GM12878 (cell line): ENCODE measurements at regions not wholly inside any gene's neighbourhood (a gene's known extent, or its start where the extent isn't known, plus 50 kb on each side); places are given as distances from the start of the nearest gene placed in this dataset.

Source experiments
- ATAC-seq: fragments of 200-7000 bp; cut with Tn5 transposase; 3 replicates; pipeline ENCODE4 v1.9.1; 2020; ENCODE audit warnings: mild to moderate bottlenecking, moderate library complexity
- BruUV-seq: library from RNA; stranded (reverse); fragments of 400-500 nt; replicated peaks from 2 replicates; lab custom pipeline; 2021; lab: Mats Ljungman, UMichigan
- CTCF ChIA-PET: fragments of 300-600 bp; sonication (Branson Sonifier 250); formaldehyde crosslinking; extraction: SDS; loops from one replicate; lab custom pipeline; 2021; ENCODE audit warnings: inconsistent platforms; lab: Yijun Ruan, JAX
- POLR2A ChIA-PET: fragments of 350-600 bp; formaldehyde crosslinking; extraction: SDS; loops from one replicate; lab custom pipeline; 2021; ENCODE audit warnings: inconsistent platforms; lab: Charles Lee
- RAD21 ChIA-PET: fragments of 300-600 bp; sonication (Branson Sonifier 250); formaldehyde crosslinking; loops from one replicate; lab custom pipeline; 2023; ENCODE audit warnings: antibody characterized with exemption; ENCODE audit not compliant: unreplicated experiment; lab: Charles Lee
- SMC1A ChIA-PET: fragments of 300-600 bp; sonication (Branson Sonifier 250); formaldehyde crosslinking; loops from one replicate; lab custom pipeline; 2023; ENCODE audit not compliant: unreplicated experiment, uncharacterized antibody; lab: Charles Lee
- DNase-seq: peaks from one replicate; pipeline ENCODE4 v3.0.0-alpha.2; 2011; ENCODE audit warnings: low read depth, low spot score
- FAIRE-seq: peaks from 3 replicates; lab custom pipeline; 2011; peaks lifted over from hg19 to GRCh38; lab: Jason Lieb, UNC
- H2AFZ ChIP-seq: 2 replicates; pipeline ENCODE4 v1.6.0; 2011; ENCODE audit warnings: low read depth, low read length, control low read depth; ENCODE audit not compliant: control insufficient read depth
- H3K27ac ChIP-seq: 2 replicates; pipeline ENCODE4 v1.5.1; 2011; ENCODE audit warnings: control low read depth; ENCODE audit not compliant: control insufficient read depth, insufficient read depth
- H3K27me3 ChIP-seq, 2 experiments: replicated peaks in 1 of 2; 2 replicates each; pipeline versions ENCODE4 v1.6.0 to v1.6.1; 2011; ENCODE audit warnings: low read length in 1 of 2; ENCODE audit not compliant: control insufficient read depth in 2 of 2, insufficient read depth in 2 of 2
- H3K36me3 ChIP-seq, 2 experiments: 2 replicates each; pipeline ENCODE4 v1.5.1; 2011; ENCODE audit warnings: low read length in 1 of 2; ENCODE audit not compliant: control insufficient read depth in 2 of 2, insufficient read depth in 2 of 2
- H3K4me1 ChIP-seq: 2 replicates; pipeline ENCODE4 v1.6.1; 2011; ENCODE audit warnings: mild to moderate bottlenecking, low read length, moderate library complexity, mixed read lengths; ENCODE audit not compliant: control insufficient read depth, insufficient read depth
- H3K4me2 ChIP-seq: 2 replicates; pipeline ENCODE4 v1.6.0; 2011; ENCODE audit warnings: control low read depth; ENCODE audit not compliant: control insufficient read depth, insufficient read depth
- H3K4me3 ChIP-seq: fragments of 200-600 bp; sonication (generic); 2 replicates; pipeline ENCODE4 v1.5.1; 2016
- H3K79me2 ChIP-seq: 2 replicates; pipeline ENCODE4 v1.6.0; 2011; ENCODE audit warnings: low read length; ENCODE audit not compliant: control insufficient read depth, insufficient read depth
- H3K9ac ChIP-seq: 2 replicates; pipeline ENCODE4 v1.8.0; 2011; ENCODE audit warnings: low read length, control low read depth, mixed read lengths; ENCODE audit not compliant: control insufficient read depth, insufficient read depth
- H3K9me3 ChIP-seq: replicated peaks from 3 replicates; pipeline ENCODE4 v1.5.1; 2011; ENCODE audit warnings: mild to moderate bottlenecking, low read length; ENCODE audit not compliant: control insufficient read depth, insufficient read depth
- H4K20me1 ChIP-seq: 2 replicates; pipeline ENCODE4 v1.6.0; 2011; ENCODE audit not compliant: control insufficient read depth, insufficient read depth
- BACH1 ChIP-seq: fragments of 450-650 bp; IDR thresholded peaks from 2 replicates; pipeline ENCODE4 v1.6.1; 2017; ENCODE audit warnings: mild to moderate bottlenecking, borderline replicate concordance
- BCL11A ChIP-seq: IDR thresholded peaks from 2 replicates; pipeline ENCODE4 v1.6.1; 2011; ENCODE audit warnings: low read depth, low read length
- CBFB ChIP-seq: IDR thresholded peaks from 2 replicates; pipeline ENCODE4 v1.6.1; 2016; ENCODE audit warnings: antibody characterized with exemption, low read depth
- CBX5 ChIP-seq: sonication (generic); IDR thresholded peaks from 2 replicates; pipeline ENCODE4 v1.6.1; 2016; ENCODE audit warnings: low read depth, moderate library complexity, mild to moderate bottlenecking, inconsistent platforms
- CHD1 ChIP-seq: IDR thresholded peaks from 2 replicates; pipeline ENCODE4 v1.6.1; 2012; ENCODE audit warnings: low read depth, low read length, improper control_type of control experiment
- EGR1 ChIP-seq, 2 experiments: IDR thresholded peaks; 1 replicate in 1 of 2; 2 replicates in 1 of 2; pipeline ENCODE4 v1.6.1; 2011 to 2012; ENCODE audit warnings: low read depth in 2 of 2, low read length in 2 of 2, borderline replicate concordance in 1 of 2, mild to moderate bottlenecking in 1 of 2, moderate library complexity in 1 of 2
- EZH2 ChIP-seq: IDR thresholded peaks from 2 replicates; pipeline ENCODE4 v1.6.1; 2012; ENCODE audit warnings: low read depth, mild to moderate bottlenecking, control low read depth, inconsistent platforms, low read length, borderline replicate concordance; ENCODE audit not compliant: control insufficient read depth
- IKZF2 ChIP-seq, 2 experiments: fragments of 450-650 bp; IDR thresholded peaks; 2 replicates each; pipeline ENCODE4 v1.6.1; 2017; ENCODE audit warnings: mild to moderate bottlenecking in 2 of 2, moderate library complexity in 2 of 2
- KLF5 ChIP-seq: fragments of 450-650 bp; IDR thresholded peaks from 2 replicates; pipeline ENCODE4 v1.6.1; 2014; ENCODE audit warnings: mild to moderate bottlenecking; ENCODE audit not compliant: partially characterized antibody
- MEF2A ChIP-seq: IDR thresholded peaks from 2 replicates; pipeline ENCODE4 v1.6.1; 2011; ENCODE audit warnings: low read depth, mild to moderate bottlenecking, low read length, moderate library complexity; ENCODE audit not compliant: insufficient read depth
- MEF2B ChIP-seq: fragments of 450-650 bp; IDR thresholded peaks from 2 replicates; pipeline ENCODE4 v1.6.1; 2018; ENCODE audit warnings: mild to moderate bottlenecking, moderate library complexity; ENCODE audit not compliant: partially characterized antibody, poor library complexity, severe bottlenecking
- PAX8 ChIP-seq: fragments of 450-650 bp; IDR thresholded peaks from 2 replicates; pipeline ENCODE4 v1.6.1; 2017; ENCODE audit warnings: mild to moderate bottlenecking, moderate library complexity
- RAD21 ChIP-seq: IDR thresholded peaks from 2 replicates; pipeline ENCODE4 v1.6.1; 2011; ENCODE audit warnings: mild to moderate bottlenecking, low read depth, low read length, moderate library complexity; ENCODE audit not compliant: insufficient read depth
- RCOR1 ChIP-seq: conservative IDR thresholded peaks from 2 replicates; pipeline ENCODE4 v1.6.1; 2012; ENCODE audit warnings: low read depth, low read length, improper control_type of control experiment
- SPI1 ChIP-seq: IDR thresholded peaks from 2 replicates; pipeline ENCODE4 v1.6.1; 2011; ENCODE audit warnings: low read depth, mild to moderate bottlenecking, low read length, moderate library complexity, borderline replicate concordance; ENCODE audit not compliant: insufficient read depth
- SRF ChIP-seq, 2 experiments: IDR thresholded peaks; 2 replicates each; pipeline ENCODE4 v1.6.1; 2011; ENCODE audit warnings: low read depth in 2 of 2, low read length in 2 of 2, mild to moderate bottlenecking in 1 of 2, moderate library complexity in 1 of 2
- ZBED1 ChIP-seq: IDR thresholded peaks from 2 replicates; pipeline ENCODE4 v1.6.1; 2016; ENCODE audit warnings: borderline replicate concordance
- ZSCAN29 ChIP-seq: fragments of 450-650 bp; IDR thresholded peaks from 2 replicates; pipeline ENCODE4 v1.6.1; 2017; ENCODE audit warnings: mild to moderate bottlenecking, moderate library complexity
- WGBS: methylation state at CpG from one replicate; pipeline ENCODE4 v1.1.6; 2016; ENCODE audit warnings: low lambda C conversion rate; ENCODE audit not compliant: insufficient replicate concordance, insufficient coverage; ENCODE audit errors: missing lambda C conversion rate; 5-methylcytosine and 5-hydroxymethylcytosine counted together
- in situ Hi-C: fragments of 300-500 bp; cut with MboI; formaldehyde crosslinking; loops from 9 replicates; pipeline ENCODE4 v1.14.3; 2018; ENCODE audit warnings: mixed read lengths
- intact Hi-C: fragments of 100-400 bp; cut with micrococcal nuclease; formaldehyde crosslinking; loops from one replicate; pipeline ENCODE4 v1.14.2; 2022; ENCODE audit not compliant: unreplicated experiment
- TF ChIP-seq, protein P1 (sequence below): IDR thresholded peaks from 2 replicates; pipeline ENCODE4 v1.6.1; 2011; ENCODE audit warnings: borderline replicate concordance, low read depth, mild to moderate bottlenecking, moderate library complexity, mixed read lengths, low read length; ENCODE audit not compliant: insufficient read depth; ENCODE audit errors: extremely low read length

DNA sequence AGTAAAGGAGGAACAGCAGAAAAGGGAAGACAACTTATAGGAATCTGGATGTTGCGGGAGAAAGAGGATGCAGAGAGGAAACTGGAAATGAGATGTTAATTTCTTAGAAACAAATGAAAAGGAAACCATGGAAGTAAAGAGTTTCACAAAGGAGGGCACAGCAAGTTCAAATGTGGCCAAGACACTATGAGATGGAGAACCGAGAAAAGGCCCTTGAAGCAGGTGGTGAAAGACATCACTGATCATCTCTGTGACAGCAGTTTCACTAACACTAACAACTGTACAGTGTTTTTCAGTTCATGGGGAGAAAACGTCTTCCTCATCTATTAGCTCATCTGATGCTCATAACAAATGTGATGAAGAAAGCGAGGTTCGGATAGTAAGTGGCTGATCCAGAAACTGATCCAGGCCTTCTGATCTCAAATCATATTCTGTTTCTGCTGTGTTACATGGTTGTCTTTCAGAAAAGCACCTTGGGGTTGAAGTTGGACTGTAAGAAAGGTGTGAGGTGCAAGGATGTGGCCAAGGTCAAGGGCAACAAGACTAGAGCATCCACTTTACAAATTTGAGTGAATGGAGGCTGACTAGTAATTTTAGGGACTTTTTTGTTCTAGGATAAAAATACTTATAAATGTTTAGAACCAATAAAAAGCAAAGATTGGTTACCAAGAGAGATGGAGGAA, 492.1 kb upstream of the CADM1 start (continued):
- peak; percentile 53 for TF ChIP-seq MEF2B
- peak; percentile 52 for TF ChIP-seq KLF5
- TF ChIP-seq, all 136 proteins: peak for 44

DNA sequence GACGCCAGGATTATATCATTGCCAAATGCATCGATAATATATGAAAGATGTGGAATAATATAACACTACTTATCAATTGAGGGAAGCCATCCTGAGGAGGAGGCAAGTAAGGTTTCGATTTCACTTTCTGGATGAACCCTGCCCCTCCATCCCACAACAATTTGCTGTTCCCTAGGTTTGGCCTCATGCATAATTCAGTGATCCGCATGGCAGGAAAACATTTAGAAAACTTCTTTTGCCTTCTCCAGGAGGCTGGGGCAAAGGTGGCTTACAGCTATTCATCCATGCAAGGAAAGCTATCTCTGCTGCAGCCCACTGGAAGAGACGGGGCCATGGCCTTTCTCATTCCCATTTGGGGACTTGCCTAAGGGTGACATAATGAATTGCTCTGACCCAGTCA, 489.4 kb upstream of the CADM1 start:
- no peak for DNase-seq
- TF ChIP-seq MEF2A (no peak), CBFB (no peak), SPI1 (no peak), ZBED1 (no peak), ZSCAN29 (no peak), CHD1 (no peak), RAD21 (no peak), EGR1 (IDR thresholded peaks at IDR 0.05; ENCODE audit: borderline replicate concordance in 1 of 2, low read depth in 2 of 2, low read length in 2 of 2) (no peak), PAX8 (no peak), RCOR1 (no peak), BACH1 (no peak), CBX5 (no peak), BCL11A (no peak), SRF (IDR thresholded peaks at IDR 0.05; ENCODE audit: low read depth in 2 of 2, low read length in 2 of 2) (no peak), EZH2 (no peak), IKZF2 (IDR thresholded peaks at IDR 0.05) (no peak)
- TF ChIP-seq, protein P1, sequence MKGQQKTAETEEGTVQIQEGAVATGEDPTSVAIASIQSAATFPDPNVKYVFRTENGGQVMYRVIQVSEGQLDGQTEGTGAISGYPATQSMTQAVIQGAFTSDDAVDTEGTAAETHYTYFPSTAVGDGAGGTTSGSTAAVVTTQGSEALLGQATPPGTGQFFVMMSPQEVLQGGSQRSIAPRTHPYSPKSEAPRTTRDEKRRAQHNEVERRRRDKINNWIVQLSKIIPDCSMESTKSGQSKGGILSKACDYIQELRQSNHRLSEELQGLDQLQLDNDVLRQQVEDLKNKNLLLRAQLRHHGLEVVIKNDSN: no peak
- no TSS peak for BruUV-seq
- intact Hi-C loops: loop anchor here (5.0 kb wide), 1 partner anchor 284 kb away; no protein-coding TSS in a partner anchor
- Histone ChIP-seq H4K20me1 (no peaks in the 10 kb centered on the region), H3K4me1 (peaks cover 25% of the 10 kb centered on the region), H3K27me3 (no peaks in the 10 kb centered on the region), H3K4me3 (no peak overlapping the region), H3K27ac (no peak overlapping the region), H3K36me3 (no peaks in the 10 kb centered on the region), H2AFZ (no peak overlapping the region), H3K79me2 (no peaks in the 10 kb centered on the region), H3K9ac (no peak overlapping the region), H3K4me2 (no peak overlapping the region), H3K9me3 (no peaks in the 10 kb centered on the region)
- in situ Hi-C loops: no loop called here
- WGBS: 75% methylated on average over 5 of the region's 5 CpGs
- POLR2A ChIA-PET: no interaction called here
- RAD21 ChIA-PET: no interaction called here
- SMC1A ChIA-PET: interaction anchor here (9.0 kb wide), 1 partner anchor 82 kb away, joined by 96 read pairs; no protein-coding TSS in a partner anchor
- FAIRE-seq: no peak
- no peak for ATAC-seq
- CTCF ChIA-PET: interaction anchor here (1.2 to 7.5 kb wide), 3 partner anchors 57 to 79 kb away, joined by 3 to 39 read pairs (median 8); no protein-coding TSS in a partner anchor
